Nephron progenitor cell (in vitro differentiated cells): ENCODE measurements at regions not wholly inside any gene's neighbourhood (a gene's known extent, or its start where the extent isn't known, plus 50 kb on each side); places are given as distances from the start of the nearest gene placed in this dataset.

Experiments used
- DNase-seq: peaks from one replicate; pipeline ENCODE4 v3.0.0; 2021
- H3K27ac Mint-ChIP-seq: 2 replicates; pipeline ENCODE4 v1.8.0; 2021; ENCODE audit warnings: mild to moderate bottlenecking, moderate library complexity, mixed read lengths
- H3K27me3 Mint-ChIP-seq: 2 replicates; pipeline ENCODE4 v1.8.0; 2021; ENCODE audit warnings: mild to moderate bottlenecking, low read depth, mixed read lengths; ENCODE audit not compliant: poor library complexity
- H3K36me3 Mint-ChIP-seq: 2 replicates; pipeline ENCODE4 v1.8.0; 2021; ENCODE audit warnings: low read depth, mixed read lengths
- H3K4me1 Mint-ChIP-seq: 2 replicates; pipeline ENCODE4 v1.8.0; 2021; ENCODE audit warnings: mixed read lengths
- H3K4me3 Mint-ChIP-seq: 2 replicates; pipeline ENCODE4 v1.8.0; 2021; ENCODE audit warnings: mild to moderate bottlenecking, moderate library complexity, mixed read lengths
- H3K9me3 Mint-ChIP-seq: 2 replicates; pipeline ENCODE4 v1.8.0; 2021; ENCODE audit warnings: mild to moderate bottlenecking, moderate library complexity, mixed read lengths
- CTCF ChIP-seq: fragments of 200-600 bp; sonication (generic); IDR thresholded peaks from 2 replicates; pipeline ENCODE4 v1.5.0; 2021; ENCODE audit warnings: antibody characterized with exemption

DNA sequence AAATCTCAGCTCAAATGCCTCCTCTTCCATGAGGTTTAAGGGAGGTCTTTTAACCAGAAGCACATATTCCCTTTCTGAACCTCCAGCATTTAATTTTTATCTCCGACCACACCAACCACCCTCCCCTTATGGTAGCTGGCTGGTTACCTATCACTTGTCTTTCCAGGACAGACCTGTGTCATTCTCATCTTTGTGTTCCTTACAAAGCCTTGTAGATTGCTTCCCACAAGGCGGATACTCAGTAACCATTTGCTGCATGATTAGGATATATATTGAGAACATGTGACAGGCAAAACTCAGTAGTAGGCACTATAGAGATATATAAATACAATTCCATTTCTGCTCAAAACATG lies 119.5 kb downstream of the RPL22L1 start:
- no peak for DNase-seq
- no peaks in the 10 kb centered on the region for H3K36me3 Mint-ChIP-seq

DNA sequence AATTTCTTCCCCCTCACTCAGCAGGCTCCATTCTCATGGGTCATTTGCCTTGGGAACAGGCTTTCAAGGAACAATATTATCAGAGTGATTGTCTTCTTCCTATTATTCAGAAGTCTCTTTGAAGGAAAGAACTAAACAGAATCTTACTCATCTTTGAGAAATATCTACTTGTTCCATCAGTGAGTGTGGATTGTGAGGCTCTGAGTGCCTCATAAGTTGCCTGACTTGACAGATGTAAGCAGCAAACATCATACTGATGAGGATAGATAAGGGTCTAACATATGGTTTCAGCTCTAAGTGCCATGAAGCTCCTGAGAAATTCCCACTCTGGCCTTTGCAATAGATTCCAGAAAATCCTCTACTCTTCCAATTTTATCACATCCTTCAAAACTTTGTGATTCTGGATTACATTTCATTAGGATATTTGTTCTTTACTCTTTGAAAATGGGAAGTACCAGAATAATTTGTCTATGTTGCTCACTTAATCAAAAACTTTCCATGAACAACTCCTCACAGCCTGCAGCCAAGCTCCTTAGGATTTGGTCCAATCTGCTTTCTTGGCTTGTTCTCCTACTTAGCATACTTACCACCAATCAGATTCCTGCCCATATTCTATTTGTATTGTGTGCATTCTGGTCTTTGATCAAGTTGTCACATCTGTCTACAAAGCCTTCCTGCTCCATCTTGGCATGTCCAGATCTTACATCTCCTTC lies 120.1 kb downstream of the RPL22L1 start:
- no peaks in the 10 kb centered on the region for H3K36me3 Mint-ChIP-seq
- TF ChIP-seq CTCF: no peak
- DNase-seq: no peak
- H3K27ac Mint-ChIP-seq: no peak overlapping the region
- no peak overlapping the region for H3K4me3 Mint-ChIP-seq
- H3K27me3 Mint-ChIP-seq: peaks cover 2% of the 10 kb centered on the region
- H3K9me3 Mint-ChIP-seq: peaks cover 19% of the 10 kb centered on the region
- peaks cover 23% of the 10 kb centered on the region for H3K4me1 Mint-ChIP-seq

More for the DNA sequence above, 119.5 kb downstream of the RPL22L1 start:
- H3K4me1 Mint-ChIP-seq: peaks cover 23% of the 10 kb centered on the region
- peaks cover 14% of the 10 kb centered on the region for H3K9me3 Mint-ChIP-seq
- H3K27ac Mint-ChIP-seq: no peak overlapping the region
- H3K27me3 Mint-ChIP-seq: peaks cover 2% of the 10 kb centered on the region
- TF ChIP-seq CTCF: no peak
- no peak overlapping the region for H3K4me3 Mint-ChIP-seq

- DNase-seq: no peak
- peaks cover 19% of the 10 kb centered on the region for H3K9me3 Mint-ChIP-seq
- no peak overlapping the region for H3K27ac Mint-ChIP-seq
- H3K27me3 Mint-ChIP-seq: peaks cover 2% of the 10 kb centered on the region
- no peak overlapping the region for H3K4me3 Mint-ChIP-seq
- H3K36me3 Mint-ChIP-seq: no peaks in the 10 kb centered on the region
- H3K4me1 Mint-ChIP-seq: peaks cover 23% of the 10 kb centered on the region
- no peak for TF ChIP-seq CTCF
These were observed 120.8 kb downstream of the RPL22L1 start for GRCh38 chr3:170749185-170749584.

- no peak for TF ChIP-seq CTCF
- Mint-ChIP-seq H3K36me3 (no peaks in the 10 kb centered on the region), H3K4me1 (peaks cover 16% of the 10 kb centered on the region), H3K27me3 (peaks cover 5% of the 10 kb centered on the region), H3K27ac (no peak overlapping the region), H3K4me3 (no peak overlapping the region), H3K9me3 (peaks cover 19% of the 10 kb centered on the region)
- DNase-seq: no peak
These were observed 123.6 kb downstream of the RPL22L1 start for GRCh38 chr3:170746175-170746942.

DNA sequence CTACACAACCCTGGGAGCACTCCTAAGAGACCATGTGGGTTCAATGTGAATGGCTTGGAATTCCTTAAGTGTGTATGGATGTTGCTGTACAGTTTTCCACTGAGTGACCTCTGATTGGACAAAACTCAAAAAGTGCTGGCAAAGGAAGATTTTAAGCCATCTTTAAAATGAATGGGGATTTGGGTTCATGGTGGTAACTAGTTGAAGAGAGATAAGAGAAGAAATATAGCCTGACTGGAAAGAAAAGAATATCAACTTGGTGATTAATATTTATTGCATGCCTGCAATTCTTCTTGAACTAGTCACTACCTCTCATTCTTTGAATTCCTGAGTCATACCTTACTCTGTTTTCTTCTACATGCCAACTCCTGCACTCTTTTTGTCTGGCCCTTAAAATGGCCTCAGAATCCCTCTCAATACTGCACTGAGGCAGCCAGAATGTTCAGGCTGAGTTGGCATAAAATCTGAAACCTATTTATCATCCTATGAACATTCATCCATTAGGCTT lies 124.7 kb downstream of the RPL22L1 start:
- no peak for TF ChIP-seq CTCF

More for the DNA sequence above, 124.7 kb downstream of the RPL22L1 start:
- Mint-ChIP-seq H3K4me1 (peaks cover 21% of the 10 kb centered on the region), H3K36me3 (no peaks in the 10 kb centered on the region), H3K4me3 (no peak overlapping the region), H3K27me3 (peaks cover 5% of the 10 kb centered on the region), H3K27ac (no peak overlapping the region), H3K9me3 (peaks cover 19% of the 10 kb centered on the region)
- no peak for DNase-seq
